ENCODE measurements at regions not wholly inside any gene's neighbourhood (a gene's known extent, or its start where the extent isn't known, plus 50 kb on each side); places are given as distances from the start of the nearest gene placed in this dataset.

DNA sequence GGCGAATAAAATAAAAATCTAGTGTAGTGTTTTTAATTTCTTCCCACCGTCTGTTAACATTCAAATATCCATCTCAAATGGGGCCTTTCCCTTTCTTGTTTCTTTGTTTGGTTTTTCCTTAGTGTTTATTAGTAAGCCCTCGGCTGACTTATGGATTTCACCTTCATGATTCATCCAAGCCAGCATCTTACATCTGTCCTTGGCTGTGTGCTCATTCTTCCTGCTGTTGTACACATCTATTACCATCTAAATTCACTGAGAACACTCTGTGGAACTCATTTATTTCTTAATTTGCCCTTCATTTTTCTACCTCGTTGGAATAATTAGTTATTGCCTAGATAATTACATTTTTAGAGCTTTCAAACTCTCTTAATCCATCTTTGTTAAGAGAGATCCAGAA, 84.9 kb downstream of the SPCS3 start:
- H3K27me3 ChIP-seq, result no peaks in the 10 kb centered on the region
- H3K9me3 ChIP-seq, result no peaks in the 10 kb centered on the region
- TF ChIP-seq CTCF (IDR thresholded peaks at IDR 0.05) (no peak), POLR2A (IDR thresholded peaks at IDR 0.05) (no peak)
- H3K27ac ChIP-seq, result no peak overlapping the region
- H3K4me3 ChIP-seq, result no peak overlapping the region
- H3K36me3 ChIP-seq, result no peaks in the 10 kb centered on the region
- DNase-seq, result no peak
- no peaks in the 10 kb centered on the region for H3K4me1 ChIP-seq

DNA sequence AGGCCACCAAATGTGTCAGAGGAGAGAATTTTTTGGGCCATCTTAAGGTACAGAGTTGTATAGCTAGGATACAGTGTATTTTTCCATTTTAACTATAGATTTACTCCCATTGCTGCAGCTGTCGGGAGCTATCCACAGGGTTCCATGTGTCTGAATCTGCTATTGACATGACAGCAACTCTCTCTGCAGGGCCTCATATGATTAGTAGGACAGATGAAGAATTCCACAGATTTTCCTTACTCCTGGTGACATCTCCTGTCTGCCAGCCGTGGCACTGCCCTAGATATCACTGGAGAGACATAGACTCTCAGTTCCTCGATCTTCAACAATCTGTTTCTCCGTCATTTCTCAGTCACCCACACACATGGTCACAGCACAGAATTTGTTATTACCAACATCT, 86.5 kb downstream of the SPCS3 start:
- Histone ChIP-seq H3K27ac (no peak overlapping the region), H3K4me3 (no peak overlapping the region), H3K36me3 (no peaks in the 10 kb centered on the region), H3K9me3 (no peaks in the 10 kb centered on the region), H3K27me3 (no peaks in the 10 kb centered on the region), H3K4me1 (no peaks in the 10 kb centered on the region)
- DNase-seq, result no peak
- TF ChIP-seq CTCF (IDR thresholded peaks at IDR 0.05), result no peak
- TF ChIP-seq POLR2A (IDR thresholded peaks at IDR 0.05), result no peak

- TF ChIP-seq POLR2A (IDR thresholded peaks at IDR 0.05), result no peak
- TF ChIP-seq CTCF (IDR thresholded peaks at IDR 0.05), result no peak
- Histone ChIP-seq H3K4me3 (no peak overlapping the region), H3K27me3 (no peaks in the 10 kb centered on the region), H3K4me1 (no peaks in the 10 kb centered on the region), H3K27ac (no peak overlapping the region), H3K9me3 (no peaks in the 10 kb centered on the region), H3K36me3 (no peaks in the 10 kb centered on the region)
- no peak for DNase-seq
Measured at GRCh38 chr4:176406736-176407135, 87.0 kb downstream of the SPCS3 start.

DNA sequence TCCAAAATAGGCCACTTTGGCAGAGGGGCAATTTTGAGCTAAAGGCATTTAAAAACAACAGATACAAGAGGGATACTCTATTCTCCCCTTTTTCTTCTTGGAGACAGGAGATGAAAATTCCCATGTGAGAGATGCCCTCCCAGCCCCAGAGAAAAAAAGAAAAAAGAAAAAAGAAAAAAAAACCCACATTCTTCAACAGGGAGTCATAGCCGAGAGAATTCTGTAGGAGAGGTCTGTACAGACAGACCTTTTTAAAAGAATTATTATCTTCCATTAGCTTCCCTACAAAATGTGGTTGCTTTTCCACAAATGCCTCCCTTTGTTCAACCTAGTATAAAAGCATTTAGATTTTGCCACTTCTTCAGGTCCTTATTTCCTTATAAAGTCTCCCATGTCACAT, 89.9 kb downstream of the SPCS3 start:
- no peak for DNase-seq
- no peaks in the 10 kb centered on the region for H3K9me3 ChIP-seq
- no peak overlapping the region for H3K4me3 ChIP-seq
- no peaks in the 10 kb centered on the region for H3K27me3 ChIP-seq
- H3K36me3 ChIP-seq, result no peaks in the 10 kb centered on the region
- H3K27ac ChIP-seq, result no peak overlapping the region
- TF ChIP-seq CTCF (IDR thresholded peaks at IDR 0.05) (no peak), POLR2A (IDR thresholded peaks at IDR 0.05) (no peak)
- H3K4me1 ChIP-seq, result no peaks in the 10 kb centered on the region

GRCh38 chr4:176413171-176413570, 93.4 kb downstream of the SPCS3 start:
- no peak overlapping the region for H3K27ac ChIP-seq
- TF ChIP-seq POLR2A (IDR thresholded peaks at IDR 0.05) (no peak), CTCF (IDR thresholded peaks at IDR 0.05) (no peak)
- no peak overlapping the region for H3K4me3 ChIP-seq
- H3K27me3 ChIP-seq, result no peaks in the 10 kb centered on the region
- no peaks in the 10 kb centered on the region for H3K4me1 ChIP-seq
- no peaks in the 10 kb centered on the region for H3K36me3 ChIP-seq
- H3K9me3 ChIP-seq, result no peaks in the 10 kb centered on the region
- no peak for DNase-seq

- H3K9me3 ChIP-seq, result no peaks in the 10 kb centered on the region
- TF ChIP-seq POLR2A (IDR thresholded peaks at IDR 0.05), result no peak
Measured at GRCh38 chr4:176422001-176422400, 102.2 kb downstream of the SPCS3 start.

More at GRCh38 chr4:176422001-176422400, 102.2 kb downstream of the SPCS3 start:
- no peak overlapping the region for H3K4me3 ChIP-seq
- H3K27me3 ChIP-seq, result no peaks in the 10 kb centered on the region
- no peaks in the 10 kb centered on the region for H3K4me1 ChIP-seq
- H3K27ac ChIP-seq, result no peak overlapping the region
- H3K36me3 ChIP-seq, result no peaks in the 10 kb centered on the region
- no peak for DNase-seq
